Liver (tissue), 8 donors: ENCODE measurements at regions not wholly inside any gene's neighbourhood (a gene's known extent, or its start where the extent isn't known, plus 50 kb on each side); places are given as distances from the start of the nearest gene placed in this dataset.

Source experiments
- DNase-seq: peaks from one replicate; pipeline ENCODE4 v3.0.0-alpha.2; 2017; ENCODE audit warnings: low spot score
- H3K27ac ChIP-seq, 2 donors: one replicate each; pipeline ENCODE4 v1.7.0; 2013; ENCODE audit warnings: inconsistent platforms in 2 of 2, low read length in 2 of 2, control low read depth in 1 of 2, low read depth in 1 of 2, mild to moderate bottlenecking in 1 of 2
- H3K27me3 ChIP-seq, 4 donors: one replicate each; pipeline versions ENCODE4 v1.6.1 to v1.7.0; 2013; ENCODE audit warnings: low read length in 3 of 4, inconsistent platforms in 1 of 4, mild to moderate bottlenecking in 1 of 4, moderate library complexity in 1 of 4; ENCODE audit not compliant: control insufficient read depth in 4 of 4, insufficient read depth in 4 of 4
- H3K36me3 ChIP-seq, 4 donors: one replicate each; pipeline versions ENCODE4 v1.6.1 to v1.7.0; 2013; ENCODE audit warnings: low read length in 3 of 4, mild to moderate bottlenecking in 3 of 4, low read depth in 1 of 4, moderate library complexity in 1 of 4; ENCODE audit not compliant: control insufficient read depth in 4 of 4, insufficient read depth in 3 of 4
- H3K4me1 ChIP-seq, 4 donors: one replicate each; pipeline versions ENCODE4 v1.6.1 to v1.7.0; 2013; ENCODE audit warnings: low read length in 3 of 4, mild to moderate bottlenecking in 3 of 4, moderate library complexity in 1 of 4; ENCODE audit not compliant: control insufficient read depth in 4 of 4, insufficient read depth in 4 of 4
- H3K4me3 ChIP-seq, 3 donors: one replicate each; pipeline versions ENCODE4 v1.6.1 to v1.7.0; 2013; ENCODE audit warnings: low read length in 3 of 3, control low read depth in 1 of 3, low read depth in 1 of 3, mild to moderate bottlenecking in 1 of 3
- H3K9ac ChIP-seq, 2 donors: one replicate each; pipeline ENCODE4 v1.7.0; 2013; ENCODE audit warnings: low read length in 2 of 2, mild to moderate bottlenecking in 2 of 2, moderate library complexity in 2 of 2, control low read depth in 1 of 2, low read depth in 1 of 2
- H3K9me3 ChIP-seq, 4 donors: one replicate each; pipeline versions ENCODE4 v1.6.1 to v1.7.0; 2013; ENCODE audit warnings: low read length in 3 of 4; ENCODE audit not compliant: control insufficient read depth in 4 of 4
- ATF3 ChIP-seq: IDR thresholded peaks from 2 replicates; pipeline ENCODE4 v1.6.1; 2016; ENCODE audit warnings: antibody characterized with exemption
- CTCF ChIP-seq: fragments of 150-350 bp; IDR thresholded peaks from 2 replicates; pipeline ENCODE4 v1.5.1; 2017; ENCODE audit warnings: improper control_type of control experiment, low read depth, low read length; ENCODE audit not compliant: missing input control
- EGR1 ChIP-seq, 2 donors: IDR thresholded peaks; 2 replicates each; pipeline ENCODE4 v1.6.1; 2016 to 2018; ENCODE audit warnings: antibody characterized with exemption in 2 of 2, low read depth in 2 of 2
- FOXA2 ChIP-seq: IDR thresholded peaks from 2 replicates; pipeline ENCODE4 v1.6.1; 2016; ENCODE audit warnings: antibody characterized with exemption
- GABPA ChIP-seq, 2 donors: IDR thresholded peaks in 1 of 2; conservative IDR thresholded peaks in 1 of 2; 2 replicates each; pipeline ENCODE4 v1.6.1; 2016; ENCODE audit warnings: antibody characterized with exemption in 2 of 2, mild to moderate bottlenecking in 1 of 2, moderate library complexity in 1 of 2
- HNF4A ChIP-seq, 2 donors: conservative IDR thresholded peaks; 2 replicates each; pipeline ENCODE4 v1.6.1; 2016; ENCODE audit warnings: antibody characterized with exemption in 2 of 2, mild to moderate bottlenecking in 2 of 2
- HNF4G ChIP-seq: IDR thresholded peaks from 2 replicates; pipeline ENCODE4 v1.6.1; 2016; ENCODE audit warnings: antibody characterized with exemption
- JUND ChIP-seq, 2 donors: IDR thresholded peaks; 2 replicates each; pipeline ENCODE4 v1.6.1; 2016; ENCODE audit warnings: antibody characterized with exemption in 2 of 2
- MAX ChIP-seq: IDR thresholded peaks from 2 replicates; pipeline ENCODE4 v1.6.1; 2016; ENCODE audit warnings: antibody characterized with exemption
- NR2F2 ChIP-seq: IDR thresholded peaks from 2 replicates; pipeline ENCODE4 v1.6.1; 2016; ENCODE audit warnings: antibody characterized with exemption
- RAD21 ChIP-seq, 2 donors: IDR thresholded peaks; 2 replicates each; pipeline ENCODE4 v1.6.1; 2016; ENCODE audit warnings: antibody characterized with exemption in 2 of 2, mild to moderate bottlenecking in 2 of 2
- REST ChIP-seq: IDR thresholded peaks from 2 replicates; pipeline ENCODE4 v1.6.1; 2016; ENCODE audit warnings: antibody characterized with exemption, mild to moderate bottlenecking
- SP1 ChIP-seq: IDR thresholded peaks from 2 replicates; pipeline ENCODE4 v1.6.1; 2018; ENCODE audit warnings: antibody characterized with exemption, mild to moderate bottlenecking
- TAF1 ChIP-seq: conservative IDR thresholded peaks from 2 replicates; pipeline ENCODE4 v1.6.1; 2016; ENCODE audit warnings: antibody characterized with exemption, mild to moderate bottlenecking
- YY1 ChIP-seq: IDR thresholded peaks from 2 replicates; pipeline ENCODE4 v1.6.1; 2016; ENCODE audit warnings: antibody characterized with exemption, mild to moderate bottlenecking
- ZBTB33 ChIP-seq: IDR thresholded peaks from 2 replicates; pipeline ENCODE4 v1.6.1; 2016; ENCODE audit warnings: antibody characterized with exemption
- WGBS: extraction: QIAGEN DNeasy Blood & Tissue Kit; methylation state at CpG from one replicate; pipeline ENCODE4 v1.1.7; 2013; 5-methylcytosine and 5-hydroxymethylcytosine counted together
- donor health status: healthy.
- donor health status: healthy.
- donor health status: healthy.
- donor health status: healthy.
- donor health status: healthy.

- Histone ChIP-seq H3K9me3 (peaks cover 0 to 1% (median 0%) of the 10 kb centered on the region in 4 donors), H3K9ac (no peak overlapping the region), H3K4me3 (no peak overlapping the region), H3K27ac (no peak overlapping the region), H3K27me3 (no peaks in the 10 kb centered on the region), H3K36me3 (no peaks in the 10 kb centered on the region), H3K4me1 (no peaks in the 10 kb centered on the region)
- DNase-seq = no peak
- TF ChIP-seq RAD21 (IDR thresholded peaks at IDR 0.05) (no peak), NR2F2 (no peak), YY1 (no peak), HNF4G (no peak), TAF1 (no peak), JUND (IDR thresholded peaks at IDR 0.05) (no peak), ATF3 (no peak)
- WGBS = 89% methylated on average over 5 of the region's 5 CpGs
Observed at GRCh38 chr12:126349383-126349782, 1284.1 kb downstream of the AACS start.

GRCh38 chr12:126353604-126354003 lies 1288.4 kb downstream of the AACS start:
- H3K9me3 ChIP-seq = peaks cover 0 to 3% (median 1%) of the 10 kb centered on the region in 4 donors
- DNase-seq = no peak
- 65% methylated on average over 1 of the region's 1 CpG for WGBS
- H3K4me3 ChIP-seq = no peak overlapping the region
- H3K27me3 ChIP-seq = no peaks in the 10 kb centered on the region
- H3K9ac ChIP-seq = no peak overlapping the region
- no peak overlapping the region for H3K27ac ChIP-seq
- no peaks in the 10 kb centered on the region for H3K36me3 ChIP-seq
- TF ChIP-seq TAF1 = no peak
- no peak for TF ChIP-seq HNF4A (conservative IDR thresholded peaks at IDR 0.05)
- no peak for TF ChIP-seq EGR1 (IDR thresholded peaks at IDR 0.05; ENCODE audit: low read depth in 2 of 2)
- no peak for TF ChIP-seq RAD21 (IDR thresholded peaks at IDR 0.05)
- TF ChIP-seq GABPA (IDR thresholded peaks at IDR 0.05 in 1 of 2, conservative IDR thresholded peaks at IDR 0.05 in 1 of 2) = no peak
- TF ChIP-seq YY1 = no peak
- no peak for TF ChIP-seq ZBTB33
- no peak for TF ChIP-seq HNF4G
- no peak for TF ChIP-seq JUND (IDR thresholded peaks at IDR 0.05)
- TF ChIP-seq NR2F2 = no peak
- TF ChIP-seq CTCF = no peak
- TF ChIP-seq FOXA2 = no peak
- TF ChIP-seq MAX = no peak
- TF ChIP-seq SP1 = no peak
- no peak for TF ChIP-seq REST
- no peaks in the 10 kb centered on the region for H3K4me1 ChIP-seq
